Inflammatory macrophage treated with lipopolysaccharide for 4 hours (primary cell): ENCODE measurements at regions not wholly inside any gene's neighbourhood (a gene's known extent, or its start where the extent isn't known, plus 50 kb on each side); places are given as distances from the start of the nearest gene placed in this dataset.

Experiments used
- DNase-seq: peaks from one replicate; pipeline ENCODE4 v3.0.0-alpha.2; 2020

DNA sequence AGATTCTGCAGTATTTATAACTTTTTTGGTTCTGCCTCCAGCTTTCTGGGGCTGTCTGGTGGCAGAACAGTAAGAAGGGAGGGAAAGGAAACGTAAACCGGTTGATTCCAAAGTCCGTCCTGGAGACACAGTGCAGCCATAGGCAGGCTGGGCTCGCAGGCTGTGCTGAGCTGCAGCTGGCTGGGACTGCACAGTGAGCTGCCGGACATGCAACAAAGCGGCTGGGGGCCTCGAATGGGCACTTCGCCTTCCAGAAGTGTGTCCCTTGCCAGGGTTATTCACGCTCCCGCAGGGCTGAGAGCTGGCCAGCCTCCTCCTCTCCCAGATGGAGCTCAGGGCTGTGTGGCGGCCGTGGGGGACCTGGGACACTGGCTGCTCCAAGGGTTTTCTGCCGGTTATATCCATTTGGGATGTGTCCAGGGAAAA is 78.1 kb upstream of the CD93 start:
- DNase-seq, result no peak

- no peak for DNase-seq
Measured at GRCh38 chr20:23163562-23163961, 77.4 kb upstream of the CD93 start.

DNA sequence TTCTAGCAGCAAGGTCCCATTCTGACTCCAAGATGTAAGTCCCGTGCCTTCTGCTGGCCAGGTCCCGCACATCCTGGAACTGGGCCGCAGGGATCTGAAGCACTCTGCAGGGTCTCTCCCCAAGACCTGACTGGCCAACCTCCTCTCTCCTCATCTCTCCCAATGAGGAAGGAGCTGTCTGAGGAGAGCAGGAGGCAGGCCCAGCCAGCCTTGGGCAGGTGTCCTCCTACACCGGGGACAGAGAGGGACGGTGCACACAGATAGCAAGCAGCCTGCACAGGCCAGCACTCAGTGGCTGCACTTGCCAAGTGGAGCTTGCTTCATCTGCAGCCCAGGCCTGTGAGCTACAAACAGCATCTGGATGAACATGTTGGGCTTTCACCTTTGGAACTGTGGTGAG is 76.8 kb upstream of the CD93 start:
- no peak for DNase-seq

DNA sequence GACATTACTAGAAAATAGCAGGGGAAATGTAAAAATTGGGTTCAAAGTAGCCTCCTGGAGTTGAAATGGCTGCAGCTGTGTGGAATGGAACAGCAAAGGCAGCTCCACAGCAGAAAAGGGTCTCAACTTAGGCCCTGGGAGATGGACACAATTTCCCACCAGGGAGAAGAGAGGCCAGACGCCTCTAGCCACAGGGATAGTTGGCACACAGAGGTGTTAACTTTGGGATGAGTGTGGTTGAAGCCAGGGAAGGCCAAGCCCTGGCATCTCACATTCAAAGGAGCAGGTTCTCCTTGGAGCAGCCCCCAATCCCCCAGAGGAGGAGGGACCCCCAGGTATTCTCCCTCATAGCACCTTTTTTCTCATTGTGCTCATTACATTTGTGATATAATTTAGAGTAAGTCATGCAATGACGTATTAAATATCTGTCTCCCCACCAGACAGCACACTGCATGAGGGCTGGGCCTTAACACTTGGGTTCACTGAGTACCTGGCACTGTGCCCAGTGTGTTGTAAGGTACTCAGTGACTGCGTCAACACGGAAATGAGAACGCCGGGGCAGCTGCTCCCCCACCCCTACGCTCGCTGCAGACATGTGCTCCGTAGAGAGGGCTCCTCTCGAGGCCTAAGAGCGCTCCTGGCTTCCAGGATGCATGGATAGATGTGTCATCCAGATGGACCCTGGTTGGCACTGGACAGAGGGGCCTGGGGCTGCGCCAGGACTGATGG is 76.0 kb upstream of the CD93 start:
- peak; percentile 72 for DNase-seq

DNA sequence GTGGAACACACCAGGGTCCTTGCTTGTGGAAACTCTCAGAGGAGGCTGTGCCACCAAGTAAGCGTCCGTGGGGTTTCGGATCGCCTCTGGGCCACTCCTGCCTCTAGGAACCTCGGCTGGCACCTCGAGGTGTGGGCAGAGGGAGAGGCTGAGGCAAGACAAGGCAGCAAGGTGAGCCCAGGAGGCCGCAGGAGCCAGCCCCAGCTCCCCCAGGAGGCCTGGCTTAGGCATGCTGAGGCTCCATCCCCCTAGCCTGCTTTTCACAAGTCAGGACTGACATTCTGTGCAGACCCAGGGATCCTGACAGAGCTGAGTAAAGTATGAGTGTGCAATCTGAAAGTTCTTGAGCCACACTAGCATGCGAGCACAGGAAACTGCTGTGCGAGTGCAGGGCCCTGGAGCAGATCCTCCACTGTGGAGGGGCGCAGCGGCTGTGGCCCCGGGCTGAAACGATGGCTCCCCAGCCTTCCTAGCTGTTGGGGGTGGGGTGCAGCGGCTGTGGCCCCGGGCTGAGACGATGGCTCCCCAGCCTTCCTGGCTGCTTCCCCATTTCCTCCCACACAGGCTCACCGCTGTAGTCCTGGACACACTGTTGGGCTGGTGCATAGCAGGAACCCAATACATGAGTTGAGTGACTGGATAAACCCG is 75.2 kb upstream of the CD93 start:
- DNase-seq, result peak; percentile 39

DNA sequence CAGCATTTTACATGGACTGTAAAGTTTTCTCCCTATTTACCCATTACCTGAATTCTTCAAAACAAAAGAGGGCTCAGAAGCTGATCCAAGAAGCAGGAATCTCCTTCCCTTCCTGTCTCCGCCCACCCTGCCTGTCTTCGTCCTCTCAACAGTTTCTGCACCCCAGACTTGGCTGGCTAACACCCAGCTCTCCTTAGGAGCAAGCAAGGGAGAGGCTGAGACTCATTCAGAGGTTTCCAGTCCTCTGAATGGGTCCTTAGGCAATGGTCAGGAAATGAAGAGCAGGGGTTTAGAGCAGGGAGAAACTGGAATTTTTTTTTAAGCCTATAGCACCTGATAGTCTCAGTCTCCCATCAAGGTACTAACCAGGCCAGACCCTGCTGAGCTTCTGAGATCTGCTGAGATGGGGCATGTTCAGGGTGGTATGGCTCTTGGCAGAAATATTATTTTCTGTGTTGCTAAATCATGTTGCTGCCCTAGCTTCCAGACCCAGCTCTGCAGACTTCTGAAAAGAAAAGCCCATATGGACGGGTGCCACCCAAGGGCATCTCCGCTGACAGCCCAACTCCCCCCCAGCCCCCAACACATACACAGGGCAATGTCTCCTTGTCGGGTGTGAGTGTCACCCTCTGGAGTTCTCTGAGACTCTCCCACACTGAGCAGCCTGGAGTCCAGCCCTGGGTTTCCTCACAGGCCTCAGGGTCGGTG is 74.6 kb upstream of the CD93 start:
- no peak for DNase-seq

DNA sequence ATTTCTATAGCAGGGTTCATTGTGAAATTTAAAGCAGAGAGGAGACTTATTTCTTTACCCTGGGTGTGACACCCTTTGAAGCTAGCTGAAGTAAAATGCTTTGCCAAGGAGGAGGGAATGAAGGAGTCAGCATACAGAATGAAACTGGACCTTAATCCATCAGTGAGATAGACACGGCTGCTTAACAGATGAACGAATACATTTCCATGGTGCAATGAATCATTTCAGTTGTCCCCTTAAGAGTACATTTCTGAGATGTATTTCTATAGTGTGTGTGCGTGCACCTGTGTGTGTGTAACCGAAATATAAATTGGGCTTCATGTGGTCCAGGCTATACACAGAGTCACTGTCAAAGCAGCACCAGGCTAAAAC is 73.8 kb upstream of the CD93 start:
- no peak for DNase-seq

DNA sequence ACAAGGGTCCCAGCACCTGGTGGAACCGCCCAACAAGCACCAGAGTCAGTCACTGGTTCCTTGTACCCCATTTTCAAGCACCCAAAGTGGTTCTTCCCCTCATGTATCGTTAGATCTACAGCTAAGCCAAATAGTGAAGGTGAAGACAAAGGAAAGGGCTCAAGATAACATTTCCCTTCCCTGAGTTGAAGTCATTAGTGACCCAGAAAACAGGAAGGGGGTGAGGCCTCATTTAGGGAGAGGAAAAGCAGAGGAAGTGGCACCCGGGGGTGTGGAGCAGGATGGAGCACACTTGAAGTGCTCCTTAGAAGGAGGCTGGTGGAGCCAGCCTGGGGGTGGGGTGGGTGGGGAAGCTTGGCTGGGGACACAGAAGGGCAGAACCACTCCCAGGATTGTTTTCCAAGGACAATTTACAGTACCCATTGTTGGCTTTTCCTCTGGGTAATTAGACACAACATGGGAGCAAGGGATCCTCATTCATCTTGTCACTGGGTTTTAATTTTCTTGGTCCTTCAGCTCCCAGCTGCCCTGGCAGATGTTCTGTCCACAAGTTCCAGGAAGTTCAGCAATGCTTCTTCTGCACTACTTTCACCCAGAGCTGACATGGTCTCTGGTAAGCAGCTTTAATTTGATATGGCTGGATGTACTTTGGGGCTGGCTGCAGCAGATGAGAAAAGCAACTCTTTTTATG is 73.3 kb upstream of the CD93 start:
- DNase-seq, result peak; percentile 57

- DNase-seq, result no peak
Measured at GRCh38 chr20:23157734-23158133, 71.6 kb upstream of the CD93 start.

DNA sequence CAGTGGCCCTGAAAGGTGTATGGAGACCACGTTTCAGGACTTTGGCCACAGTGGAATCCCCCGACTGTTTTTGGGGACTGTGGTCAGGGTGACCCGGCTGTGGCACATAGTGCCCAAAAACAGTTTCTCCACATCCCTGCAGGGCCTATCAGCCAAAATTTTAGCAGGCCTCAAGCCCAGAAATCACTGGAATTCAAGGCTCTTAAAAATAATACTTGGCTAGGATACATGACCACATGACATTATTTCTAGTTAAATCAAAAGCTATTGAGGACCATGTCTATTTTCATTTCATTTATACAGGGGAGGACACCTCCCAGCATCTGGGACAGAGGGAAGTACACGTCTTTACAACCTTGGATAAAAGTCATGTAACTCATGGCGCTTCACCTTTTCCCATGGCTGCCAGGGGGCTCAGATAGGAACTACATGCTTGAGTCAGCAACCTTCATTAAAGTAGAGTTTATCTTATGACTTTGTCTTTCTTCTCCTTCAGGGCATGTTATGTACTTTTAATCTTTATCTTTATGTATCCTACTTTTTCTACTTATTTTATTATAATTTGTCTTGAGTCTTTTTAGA is 70.8 kb upstream of the CD93 start:
- DNase-seq, result no peak

GRCh38 chr20:23156170-23156841 is 70.2 kb upstream of the CD93 start:
- peak; percentile 89 for DNase-seq

- peak; percentile 39 for DNase-seq
Measured at GRCh38 chr20:23155141-23155590, 69.0 kb upstream of the CD93 start.

DNA sequence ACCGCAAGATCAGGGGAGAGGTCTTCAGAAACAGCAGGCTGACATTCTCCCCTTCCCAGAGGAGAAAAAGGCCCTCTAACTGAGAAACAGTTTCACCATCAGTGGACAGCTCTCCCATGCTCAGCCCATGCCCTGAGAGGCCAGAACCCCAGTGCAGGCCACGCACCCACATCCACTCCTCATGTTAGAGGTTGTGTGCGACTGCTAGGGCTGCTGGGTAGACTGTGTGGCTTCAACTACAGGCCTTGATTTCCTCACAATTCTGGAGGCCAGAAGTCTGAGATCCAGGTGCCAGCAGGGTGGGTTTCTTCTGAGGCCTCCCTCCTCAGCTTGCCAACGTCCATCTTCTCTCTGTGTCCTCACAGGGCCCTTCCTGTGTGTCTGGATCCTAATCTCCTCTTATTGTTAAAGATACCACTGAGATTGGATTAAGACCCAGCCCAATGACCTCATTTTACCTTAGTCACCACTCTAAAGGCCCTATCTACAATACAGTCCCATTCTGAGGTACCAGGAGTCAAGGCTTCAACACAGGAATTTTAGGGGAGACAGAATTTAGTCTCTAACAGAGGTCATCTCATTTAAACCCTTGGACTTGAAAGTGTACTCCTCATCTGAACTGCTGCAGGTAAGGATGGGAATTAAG is 67.7 kb upstream of the CD93 start:
- DNase-seq, result no peak

- no peak for DNase-seq
Measured at GRCh38 chr20:23152902-23153301, 66.8 kb upstream of the CD93 start.

GRCh38 chr20:23152308-23152892 is 66.3 kb upstream of the CD93 start:
- peak; percentile 89 for DNase-seq

DNA sequence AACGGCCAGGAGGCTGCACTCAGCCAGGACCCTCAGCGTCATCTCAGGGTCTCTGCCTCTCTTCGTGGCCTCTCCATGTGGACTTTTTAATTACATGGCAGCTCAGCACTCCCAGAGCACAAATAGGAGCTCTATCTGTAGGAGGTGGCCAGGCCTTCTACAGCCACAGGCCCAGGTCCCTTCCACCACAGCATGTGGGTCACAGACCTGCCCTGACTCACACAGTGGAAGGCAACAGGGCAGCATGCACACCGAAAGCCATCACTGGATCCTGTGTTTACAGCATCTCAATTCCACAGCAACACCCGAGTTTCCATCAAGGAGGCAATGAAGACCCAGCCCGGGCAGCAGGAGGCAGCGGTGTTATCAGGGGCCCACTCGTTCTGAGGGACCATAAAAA is 65.8 kb upstream of the CD93 start:
- DNase-seq, result no peak

GRCh38 chr20:23151008-23151703 is 65.0 kb upstream of the CD93 start:
- no peak for DNase-seq

GRCh38 chr20:23150304-23151007 is 64.3 kb upstream of the CD93 start:
- no peak for DNase-seq

- no peak for DNase-seq
Measured at GRCh38 chr20:23149623-23150279, 63.6 kb upstream of the CD93 start.
